Thyroid gland (tissue), 4 donors: ENCODE measurements at regions not wholly inside any gene's neighbourhood (a gene's known extent, or its start where the extent isn't known, plus 50 kb on each side); places are given as distances from the start of the nearest gene placed in this dataset.

Source experiments
- POLR2A ChIP-seq, 2 donors: fragments of 450-650 bp; IDR thresholded peaks; one replicate each; pipeline ENCODE4 v1.6.1; 2017; ENCODE audit warnings: antibody characterized with exemption in 2 of 2, mild to moderate bottlenecking in 2 of 2, moderate library complexity in 1 of 2
- TF ChIP-seq, protein P1 (sequence below), 6 experiments: fragments of 200-600 bp in 3 of 6; fragments of 450-650 bp in 3 of 6; sonication (generic) in 3 of 6; IDR thresholded peaks; one replicate each; pipeline ENCODE4 v1.5.1; 2016 to 2019; ENCODE audit warnings: antibody characterized with exemption in 6 of 6, mild to moderate bottlenecking in 2 of 6, inconsistent platforms in 1 of 6, moderate library complexity in 1 of 6

- TF ChIP-seq, protein P1, sequence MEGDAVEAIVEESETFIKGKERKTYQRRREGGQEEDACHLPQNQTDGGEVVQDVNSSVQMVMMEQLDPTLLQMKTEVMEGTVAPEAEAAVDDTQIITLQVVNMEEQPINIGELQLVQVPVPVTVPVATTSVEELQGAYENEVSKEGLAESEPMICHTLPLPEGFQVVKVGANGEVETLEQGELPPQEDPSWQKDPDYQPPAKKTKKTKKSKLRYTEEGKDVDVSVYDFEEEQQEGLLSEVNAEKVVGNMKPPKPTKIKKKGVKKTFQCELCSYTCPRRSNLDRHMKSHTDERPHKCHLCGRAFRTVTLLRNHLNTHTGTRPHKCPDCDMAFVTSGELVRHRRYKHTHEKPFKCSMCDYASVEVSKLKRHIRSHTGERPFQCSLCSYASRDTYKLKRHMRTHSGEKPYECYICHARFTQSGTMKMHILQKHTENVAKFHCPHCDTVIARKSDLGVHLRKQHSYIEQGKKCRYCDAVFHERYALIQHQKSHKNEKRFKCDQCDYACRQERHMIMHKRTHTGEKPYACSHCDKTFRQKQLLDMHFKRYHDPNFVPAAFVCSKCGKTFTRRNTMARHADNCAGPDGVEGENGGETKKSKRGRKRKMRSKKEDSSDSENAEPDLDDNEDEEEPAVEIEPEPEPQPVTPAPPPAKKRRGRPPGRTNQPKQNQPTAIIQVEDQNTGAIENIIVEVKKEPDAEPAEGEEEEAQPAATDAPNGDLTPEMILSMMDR (IDR thresholded peaks at IDR 0.05), result no peak
- TF ChIP-seq POLR2A (IDR thresholded peaks at IDR 0.05), result no peak
These were observed 54.8 kb upstream of the MBNL1 start for GRCh38 chr3:152213938-152214337.
